GM21786 (cell line): ENCODE measurements at regions not wholly inside any gene's neighbourhood (a gene's known extent, or its start where the extent isn't known, plus 50 kb on each side); places are given as distances from the start of the nearest gene placed in this dataset.

ENCODE experiments used
- ATAC-seq: cut with Tn5 transposase; IDR thresholded peaks from one replicate; pipeline ENCODE4 v1.9.1; 2021; ENCODE audit not compliant: unreplicated experiment

DNA sequence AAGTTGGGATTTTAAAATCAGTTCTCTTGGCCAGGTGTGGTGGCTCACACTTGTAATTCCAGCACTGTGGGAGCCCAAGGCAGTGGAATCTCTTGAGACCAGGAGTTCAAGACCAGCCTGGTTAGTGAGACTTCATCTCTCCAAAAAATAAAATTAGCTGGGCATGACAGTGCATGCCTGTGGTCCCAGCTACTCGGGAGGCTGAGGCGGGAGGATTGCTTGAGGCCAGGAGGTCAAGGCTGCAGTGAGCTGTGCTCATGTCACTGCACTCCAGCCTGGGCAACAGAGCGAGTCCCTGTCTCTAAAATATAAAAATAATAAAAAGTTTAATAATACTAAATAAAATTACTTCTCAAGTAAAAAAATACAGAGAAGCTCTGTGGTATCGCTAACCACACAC lies 77.5 kb downstream of the FOXA2 start:
- no peak for ATAC-seq

GRCh38 chr20:22504829-22505377 lies 79.5 kb downstream of the FOXA2 start:
- no peak for ATAC-seq

- no peak for ATAC-seq
Measured at GRCh38 chr20:22503577-22503976, 80.8 kb downstream of the FOXA2 start.

DNA sequence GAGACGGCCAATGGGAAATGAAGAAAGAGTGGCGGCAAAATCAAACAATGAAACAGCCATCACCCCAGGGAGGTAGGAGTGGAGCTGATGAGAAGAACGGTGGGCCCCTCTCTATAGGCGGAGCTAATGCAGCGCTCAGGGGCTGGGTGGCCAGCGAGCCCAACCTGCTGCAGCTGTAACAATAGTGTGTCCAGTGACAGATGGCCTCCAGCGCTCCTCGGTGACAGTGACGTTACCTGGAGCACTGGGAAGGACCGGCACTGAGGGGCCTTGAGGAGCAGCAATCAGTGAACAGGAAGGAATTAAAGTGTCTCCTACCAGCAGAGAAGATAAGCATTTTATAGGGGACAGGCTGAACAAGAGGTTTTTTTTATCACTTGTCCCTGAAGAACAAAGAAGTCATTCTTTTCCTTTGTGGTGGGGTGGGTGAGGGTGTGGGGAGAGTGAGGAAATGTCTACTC lies 81.6 kb downstream of the FOXA2 start:
- ATAC-seq, result no peak

GRCh38 chr20:22501566-22502344 lies 82.6 kb downstream of the FOXA2 start:
- no peak for ATAC-seq

GRCh38 chr20:22501034-22501433 lies 83.3 kb downstream of the FOXA2 start:
- ATAC-seq, result no peak

DNA sequence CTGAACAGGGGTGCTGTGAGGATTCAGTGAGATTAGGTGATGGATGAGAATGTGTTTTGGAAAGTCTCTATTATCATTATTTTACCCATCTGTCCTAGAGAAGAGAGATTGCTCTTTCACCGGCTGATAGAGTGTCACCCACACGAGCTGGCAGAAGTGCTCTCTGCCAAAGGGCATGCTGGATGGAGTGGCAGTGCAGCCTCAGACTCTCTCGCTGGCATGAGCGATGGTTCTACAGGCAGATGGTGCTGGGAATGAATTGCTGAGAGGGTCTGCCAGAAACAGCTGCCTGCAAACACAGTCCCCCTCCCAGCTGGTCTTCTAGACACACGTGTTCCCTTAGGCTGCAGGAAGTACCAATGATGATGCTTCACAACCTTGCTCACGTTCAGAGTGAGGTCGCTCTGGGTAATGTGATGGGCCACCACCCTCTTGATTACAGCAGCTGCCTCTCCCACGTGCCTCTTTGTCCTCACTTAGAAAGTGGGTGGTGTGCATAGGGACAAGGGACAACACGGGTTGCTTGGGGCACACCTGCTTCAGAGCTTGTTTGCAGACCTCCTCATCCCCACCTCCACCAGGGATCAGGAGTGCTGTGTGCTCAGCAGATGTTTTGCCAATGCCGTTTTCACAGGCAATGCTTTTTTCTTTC lies 84.7 kb downstream of the FOXA2 start:
- ATAC-seq, result no peak

GRCh38 chr20:22496817-22497216 lies 87.6 kb downstream of the FOXA2 start:
- no peak for ATAC-seq

DNA sequence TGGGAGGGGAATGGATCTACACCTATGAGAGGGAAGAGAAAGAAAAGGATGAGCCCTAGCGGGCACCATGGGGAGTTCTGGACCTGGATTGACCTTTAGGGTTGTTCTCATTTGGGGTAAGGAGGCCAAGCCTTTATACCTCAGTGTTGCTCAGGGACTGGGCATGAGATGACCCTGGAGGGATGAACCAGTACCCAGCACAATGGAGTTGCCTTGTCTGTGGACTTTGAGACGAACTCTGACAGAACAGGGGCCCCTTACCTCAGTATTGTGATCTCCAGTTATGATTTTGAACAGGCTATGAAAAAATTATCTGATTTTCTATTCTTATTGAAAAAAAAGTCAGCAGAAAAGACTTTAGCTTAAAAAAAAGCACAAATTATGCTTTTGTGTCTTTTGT lies 88.6 kb downstream of the FOXA2 start:
- ATAC-seq, result no peak

DNA sequence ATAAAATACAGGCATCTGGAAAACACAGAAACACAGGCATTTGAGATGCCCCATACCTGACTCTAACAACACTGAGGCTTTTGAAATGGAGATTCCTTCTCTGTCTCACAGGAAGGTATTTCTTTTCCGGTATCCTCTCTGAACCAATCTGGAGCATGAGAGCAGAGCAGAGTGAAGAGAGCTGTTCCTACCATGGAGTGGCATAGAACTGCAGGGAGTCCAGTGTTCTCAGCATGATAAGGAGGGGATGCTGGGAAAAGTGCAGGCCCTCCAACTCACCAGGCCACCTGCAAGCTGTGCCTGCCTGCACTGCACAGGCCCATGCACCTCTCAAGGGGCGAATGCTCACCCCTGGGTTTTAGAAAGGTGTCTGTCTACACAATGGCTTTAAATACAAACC lies 89.2 kb downstream of the FOXA2 start:
- ATAC-seq, result no peak

- ATAC-seq, result no peak
Measured at GRCh38 chr20:22492497-22492896, 91.9 kb downstream of the FOXA2 start.

DNA sequence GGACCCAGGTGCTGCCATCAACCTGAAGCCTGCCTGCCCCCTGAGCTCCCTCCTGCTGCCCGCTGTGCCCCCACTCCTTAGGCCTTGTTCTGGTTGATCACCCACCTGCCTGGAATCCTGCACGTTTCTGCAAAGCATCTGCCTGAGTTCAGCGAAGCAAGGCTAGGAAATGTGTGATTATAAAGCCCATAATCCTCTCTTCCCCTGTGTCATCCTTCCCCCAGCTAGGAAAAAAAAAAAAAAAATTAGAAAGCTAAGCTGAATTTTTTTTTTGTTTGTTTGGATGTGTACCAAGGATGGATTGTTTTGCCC lies 93.2 kb downstream of the FOXA2 start:
- no peak for ATAC-seq

DNA sequence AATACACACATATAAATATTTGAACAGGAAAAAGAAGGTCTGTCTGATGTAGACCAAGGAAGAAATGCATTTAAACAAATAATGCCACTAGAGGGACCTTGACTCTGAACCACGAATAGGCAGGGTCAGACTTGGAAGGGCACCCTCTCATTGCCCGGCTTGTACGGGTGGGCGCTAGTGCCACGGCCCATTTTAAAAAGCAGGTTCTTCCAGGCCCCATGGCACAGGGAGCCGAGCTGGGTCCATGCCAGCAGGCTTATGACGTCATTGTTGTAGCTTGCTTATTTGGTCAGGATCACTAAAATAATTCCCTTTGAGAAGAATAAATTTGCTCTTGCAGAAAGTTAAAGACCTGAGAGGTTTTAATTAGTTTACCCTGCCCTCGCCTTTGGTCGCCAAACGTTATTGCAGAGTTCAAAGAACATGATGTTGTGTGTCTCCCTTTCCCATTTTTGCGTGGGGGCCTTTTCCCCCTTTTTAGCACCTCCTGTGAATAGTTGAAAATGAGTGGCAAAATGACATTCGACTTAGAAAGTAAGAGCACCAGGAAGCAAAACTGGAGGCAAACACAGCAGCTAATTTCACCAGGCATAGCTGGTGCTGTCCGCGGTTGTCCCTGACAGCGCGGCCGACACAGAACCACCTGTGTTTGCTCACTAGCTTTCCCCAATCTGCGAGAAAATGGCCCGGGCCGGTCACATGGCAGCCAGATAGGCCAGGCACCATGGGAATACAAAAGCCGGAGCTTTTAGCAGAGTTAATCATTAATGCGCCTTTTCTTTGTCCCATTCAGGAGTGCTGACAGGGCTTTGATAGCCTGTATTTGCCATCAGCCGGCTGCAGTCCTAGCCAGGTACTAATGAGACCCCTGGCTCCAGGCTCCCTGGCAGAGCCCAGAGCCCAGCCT lies 93.8 kb downstream of the FOXA2 start:
- ATAC-seq, result no peak

DNA sequence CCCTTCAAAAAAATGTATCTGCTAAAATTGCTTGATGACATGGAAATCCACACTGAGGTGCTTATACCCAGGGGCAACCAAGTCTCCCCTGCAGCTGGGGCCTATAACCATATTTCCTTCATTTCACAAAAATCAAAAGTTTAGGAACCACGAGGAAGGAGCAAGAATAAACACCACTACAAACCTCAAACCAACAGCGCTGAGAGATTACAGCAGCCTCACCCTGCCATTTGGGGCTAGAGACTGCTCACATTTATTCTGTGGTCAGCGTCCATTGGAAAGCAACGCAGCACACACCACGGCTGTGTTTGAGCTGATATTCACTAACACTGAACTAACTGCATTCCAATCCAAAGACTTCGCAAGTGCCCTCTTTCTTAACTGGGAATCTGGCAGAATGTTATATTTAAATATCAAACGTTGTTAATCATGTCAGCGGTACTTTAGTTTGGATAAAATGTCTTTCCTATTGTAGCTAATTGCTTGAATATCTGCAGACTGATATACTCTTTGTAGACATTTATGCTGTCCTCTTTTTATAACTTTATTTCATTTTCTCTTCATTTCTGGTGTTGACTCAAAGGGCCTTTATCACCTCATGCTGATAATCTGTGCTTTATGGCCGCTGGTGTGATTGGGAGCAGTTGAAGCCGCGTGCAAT lies 94.6 kb downstream of the FOXA2 start:
- ATAC-seq, result no peak

DNA sequence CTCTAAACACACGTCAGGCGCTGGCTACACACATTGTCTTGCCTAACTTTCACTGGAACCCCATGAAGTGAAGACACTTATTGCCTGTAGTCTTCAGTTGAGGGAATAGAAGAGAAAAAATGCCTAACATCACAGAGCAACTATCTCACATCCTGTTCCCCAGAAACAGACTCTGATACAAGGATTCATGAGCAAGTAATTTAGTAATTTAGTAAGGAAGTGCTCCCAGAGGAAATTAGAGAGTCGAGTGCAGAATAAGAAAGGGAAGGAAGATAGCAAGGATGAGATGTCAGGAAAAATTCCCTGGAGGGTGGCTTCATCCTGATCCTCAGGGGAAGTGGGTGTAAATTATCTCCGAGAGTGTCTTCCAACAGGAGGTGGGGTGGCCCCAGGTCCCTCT lies 104.0 kb downstream of the FOXA2 start:
- ATAC-seq, result no peak

DNA sequence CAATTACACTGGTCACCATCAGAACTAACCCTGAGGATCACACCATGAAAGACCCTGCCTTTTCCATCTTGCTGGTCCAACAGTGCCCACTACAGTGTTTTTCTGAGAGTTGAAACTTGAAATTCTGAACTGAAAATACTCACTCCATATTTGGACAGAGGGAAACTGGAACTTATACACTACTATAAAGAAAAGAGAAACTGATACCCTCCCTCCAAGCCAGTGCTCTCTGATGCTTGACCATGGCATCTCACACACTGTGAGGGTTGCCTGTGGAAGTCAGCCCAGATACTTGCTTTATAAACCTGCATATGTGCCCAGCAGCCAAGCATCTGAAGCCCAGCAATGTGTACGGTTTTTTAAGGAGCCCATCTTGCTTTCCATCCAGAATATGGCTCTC lies 108.7 kb downstream of the FOXA2 start:
- ATAC-seq, result peak; percentile 80

GRCh38 chr20:22474224-22474623 lies 110.1 kb downstream of the FOXA2 start:
- no peak for ATAC-seq

GRCh38 chr20:22473293-22473692 lies 111.1 kb downstream of the FOXA2 start:
- no peak for ATAC-seq

GRCh38 chr20:22472447-22473100 lies 111.8 kb downstream of the FOXA2 start:
- ATAC-seq, result no peak

DNA sequence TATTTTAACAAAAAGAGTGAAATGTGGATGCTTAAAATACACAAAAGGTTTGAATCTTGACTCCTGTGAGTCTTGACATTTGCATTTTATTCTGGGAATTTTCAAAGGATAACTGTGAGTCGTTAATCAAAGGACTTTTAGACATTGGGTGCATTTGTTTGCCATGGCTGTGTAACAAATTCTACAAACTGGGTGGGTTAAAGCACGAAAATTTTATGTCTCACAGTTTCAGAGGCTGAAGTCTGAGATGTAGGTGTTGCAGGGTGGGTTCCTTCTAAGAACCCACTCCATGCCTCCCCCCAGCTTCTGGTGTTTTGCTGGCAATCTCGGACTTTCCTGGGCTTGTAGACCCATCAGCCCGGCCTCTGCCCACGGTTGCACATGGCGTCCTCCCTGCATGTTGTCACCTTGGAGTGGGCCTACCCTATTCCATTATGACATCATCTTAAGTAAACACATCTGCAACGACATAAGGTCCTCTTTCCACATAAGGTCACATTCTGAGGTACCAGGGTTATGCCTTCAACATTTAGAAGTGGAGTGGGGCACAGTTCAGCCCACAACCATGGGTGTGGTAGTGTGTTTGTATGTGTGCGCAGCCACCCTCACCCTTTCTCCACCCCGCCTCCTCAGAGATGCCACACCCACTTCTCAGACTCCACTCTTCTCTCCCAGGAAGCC lies 113.1 kb downstream of the FOXA2 start:
- ATAC-seq, result no peak
